HG03097 (cell line): ENCODE measurements at regions not wholly inside any gene's neighbourhood (a gene's known extent, or its start where the extent isn't known, plus 50 kb on each side); places are given as distances from the start of the nearest gene placed in this dataset.
A peak's percentile ranks its signal among the peaks of the same experiment; 100 is the strongest.

Experiments used
- ATAC-seq: cut with Tn5 transposase; IDR thresholded peaks from one replicate; pipeline ENCODE4 v1.9.1; 2021; ENCODE audit not compliant: unreplicated experiment, low FRiP score

- ATAC-seq: no peak
Measured at GRCh38 chr2:225340923-225341322, 58.6 kb upstream of the NYAP2 start.

- ATAC-seq: no peak
Measured at GRCh38 chr2:225337183-225337582, 62.3 kb upstream of the NYAP2 start.

GRCh38 chr2:225334514-225334913 is 65.0 kb upstream of the NYAP2 start:
- no peak for ATAC-seq

- no peak for ATAC-seq
Measured at GRCh38 chr2:225328192-225328591, 71.3 kb upstream of the NYAP2 start.

GRCh38 chr2:225326969-225327368 is 72.5 kb upstream of the NYAP2 start:
- ATAC-seq: no peak

GRCh38 chr2:225319872-225320271 is 79.6 kb upstream of the NYAP2 start:
- ATAC-seq: no peak

- no peak for ATAC-seq
Measured at GRCh38 chr2:225318440-225318839, 81.1 kb upstream of the NYAP2 start.

- no peak for ATAC-seq
Measured at GRCh38 chr2:225317186-225317585, 82.3 kb upstream of the NYAP2 start.

- ATAC-seq: no peak
Measured at GRCh38 chr2:225310745-225311144, 88.8 kb upstream of the NYAP2 start.

GRCh38 chr2:225309516-225309915 is 90.0 kb upstream of the NYAP2 start:
- no peak for ATAC-seq

- no peak for ATAC-seq
Measured at GRCh38 chr2:225296951-225297350, 102.6 kb upstream of the NYAP2 start.

GRCh38 chr2:225295102-225295501 is 104.4 kb upstream of the NYAP2 start:
- ATAC-seq: no peak

- ATAC-seq: no peak
Measured at GRCh38 chr2:225293638-225294037, 105.9 kb upstream of the NYAP2 start.

- no peak for ATAC-seq
Measured at GRCh38 chr2:225290757-225291400, 108.6 kb upstream of the NYAP2 start.

- no peak for ATAC-seq
Measured at GRCh38 chr2:225289659-225290058, 109.9 kb upstream of the NYAP2 start.

- ATAC-seq: no peak
Measured at GRCh38 chr2:225288986-225289385, 110.5 kb upstream of the NYAP2 start.

- peak; percentile 61 for ATAC-seq
Measured at GRCh38 chr2:225282858-225283710, 116.4 kb upstream of the NYAP2 start.

GRCh38 chr2:225276207-225276606 is 123.3 kb upstream of the NYAP2 start:
- ATAC-seq: peak; percentile 83

GRCh38 chr2:225275443-225275842 is 124.1 kb upstream of the NYAP2 start:
- no peak for ATAC-seq

- no peak for ATAC-seq
Measured at GRCh38 chr2:225274751-225275150, 124.8 kb upstream of the NYAP2 start.

- no peak for ATAC-seq
Measured at GRCh38 chr2:225272173-225272572, 127.3 kb upstream of the NYAP2 start.

- peak; percentile 99 for ATAC-seq
Measured at GRCh38 chr2:225270861-225271260, 128.6 kb upstream of the NYAP2 start.
